SKM-1 treated with dmso at 0.1 percent for 144 hours (cell line): ENCODE measurements at regions not wholly inside any gene's neighbourhood (a gene's known extent, or its start where the extent isn't known, plus 50 kb on each side); places are given as distances from the start of the nearest gene placed in this dataset.

Experiments used
- DNase-seq: peaks from one replicate; lab custom pipeline; 2025; ENCODE audit not compliant: unreplicated experiment; lab: John Stamatoyannopoulos, UW

GRCh38 chr10:123449234-123449962, 216.8 kb upstream of the GPR26 start:
- DNase-seq = no peak

- DNase-seq = no peak
Measured at GRCh38 chr10:123450956-123451605, 215.1 kb upstream of the GPR26 start.

- no peak for DNase-seq
Measured at GRCh38 chr10:123451618-123452245, 214.4 kb upstream of the GPR26 start.

GRCh38 chr10:123454987-123455386, 211.2 kb upstream of the GPR26 start:
- no peak for DNase-seq

GRCh38 chr10:123455861-123456260, 210.3 kb upstream of the GPR26 start:
- DNase-seq = no peak

GRCh38 chr10:123458933-123459332, 207.2 kb upstream of the GPR26 start:
- no peak for DNase-seq

- DNase-seq = no peak
Measured at GRCh38 chr10:123459371-123460091, 206.6 kb upstream of the GPR26 start.

- DNase-seq = no peak
Measured at GRCh38 chr10:123462246-123462645, 203.9 kb upstream of the GPR26 start.

GRCh38 chr10:123462756-123463155, 203.4 kb upstream of the GPR26 start:
- DNase-seq = peak; percentile 23

- DNase-seq = peak; percentile 80
Measured at GRCh38 chr10:123463181-123463580, 203.0 kb upstream of the GPR26 start.

GRCh38 chr10:123463698-123464097, 202.5 kb upstream of the GPR26 start:
- no peak for DNase-seq

- peak; percentile 83 for DNase-seq
Measured at GRCh38 chr10:123464430-123465323, 201.5 kb upstream of the GPR26 start.

GRCh38 chr10:123470336-123470921, 195.7 kb upstream of the GPR26 start:
- no peak for DNase-seq

GRCh38 chr10:123471811-123472210, 194.3 kb upstream of the GPR26 start:
- DNase-seq = no peak

- DNase-seq = no peak
Measured at GRCh38 chr10:123472606-123473005, 193.5 kb upstream of the GPR26 start.

- DNase-seq = no peak
Measured at GRCh38 chr10:123474700-123475099, 191.5 kb upstream of the GPR26 start.

GRCh38 chr10:123475466-123475865, 190.7 kb upstream of the GPR26 start:
- DNase-seq = no peak

GRCh38 chr10:123478116-123478515, 188.0 kb upstream of the GPR26 start:
- DNase-seq = no peak

GRCh38 chr10:123479640-123480039, 186.5 kb upstream of the GPR26 start:
- DNase-seq = no peak

GRCh38 chr10:123480344-123480743, 185.8 kb upstream of the GPR26 start:
- DNase-seq = no peak
